ENCODE measurements at regions not wholly inside any gene's neighbourhood (a gene's known extent, or its start where the extent isn't known, plus 50 kb on each side); places are given as distances from the start of the nearest gene placed in this dataset.

DNA sequence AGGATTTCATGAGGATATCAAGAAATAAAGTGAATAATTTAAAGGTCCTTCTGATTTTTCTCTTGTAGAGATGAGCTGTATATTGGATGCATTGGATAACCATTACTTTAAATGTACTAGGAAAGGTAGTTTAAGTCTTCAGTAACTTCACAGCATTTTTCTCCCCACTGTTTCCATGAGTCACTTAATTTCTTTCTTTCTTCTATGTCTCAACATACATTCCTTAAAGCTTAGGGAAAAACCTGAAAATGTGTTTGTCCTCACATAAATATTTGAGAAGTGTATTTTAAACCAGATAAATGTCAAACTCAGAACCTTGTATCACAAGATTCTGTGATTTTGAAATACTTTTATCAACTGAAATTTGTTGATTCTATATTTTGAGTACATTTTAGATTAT is 1970.2 kb upstream of the FLRT2 start:
- Histone ChIP-seq H3K4me3 (ENCODE audit: low read depth in 1 of 5, low read length in 5 of 5) (no peak overlapping the region), H3K9me3 (ENCODE audit: control insufficient read depth in 5 of 5, low read length in 5 of 5) (peaks cover 0 to 5% (median 0%) of the 10 kb centered on the region in 5 donors), H3K27me3 (ENCODE audit: control insufficient read depth in 5 of 5, insufficient read depth in 4 of 5, low read length in 5 of 5) (no peaks in the 10 kb centered on the region), H3K4me1 (ENCODE audit: control insufficient read depth in 5 of 5, insufficient read depth in 5 of 5, low read length in 5 of 5) (no peaks in the 10 kb centered on the region), H3K27ac (ENCODE audit: low read depth, low read length) (no peak overlapping the region), H3K9ac (ENCODE audit: low read length in 5 of 5) (no peak overlapping the region), H3K36me3 (ENCODE audit: control insufficient read depth in 5 of 5, insufficient read depth in 5 of 5, low read length in 5 of 5) (no peaks in the 10 kb centered on the region)

DNA sequence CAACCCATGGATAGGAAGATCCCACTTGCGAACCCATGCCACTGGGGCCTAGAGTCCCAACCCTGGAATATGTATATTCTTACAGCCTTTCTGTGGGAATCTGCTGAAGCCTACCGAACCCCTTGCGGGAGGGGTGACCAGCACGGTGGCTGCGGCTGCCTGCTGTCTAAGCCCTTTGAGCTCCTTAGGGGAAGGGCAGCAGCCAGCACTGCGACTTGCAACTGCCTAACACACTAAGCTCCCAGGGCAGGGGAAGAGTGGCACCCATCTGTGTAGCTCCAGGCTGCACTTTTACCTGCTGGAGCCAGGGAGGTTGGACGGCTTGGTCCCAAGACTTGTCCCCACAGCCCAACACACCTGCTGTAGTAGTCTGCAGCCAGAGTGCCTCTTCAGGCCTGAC is 1968.7 kb upstream of the FLRT2 start:
- Histone ChIP-seq H3K9me3 (ENCODE audit: control insufficient read depth in 5 of 5, low read length in 5 of 5) (peaks cover 0 to 5% (median 0%) of the 10 kb centered on the region in 5 donors), H3K9ac (ENCODE audit: low read length in 5 of 5) (no peak overlapping the region), H3K36me3 (ENCODE audit: control insufficient read depth in 5 of 5, insufficient read depth in 5 of 5, low read length in 5 of 5) (no peaks in the 10 kb centered on the region), H3K27me3 (ENCODE audit: control insufficient read depth in 5 of 5, insufficient read depth in 4 of 5, low read length in 5 of 5) (no peaks in the 10 kb centered on the region), H3K4me1 (ENCODE audit: control insufficient read depth in 5 of 5, insufficient read depth in 5 of 5, low read length in 5 of 5) (no peaks in the 10 kb centered on the region), H3K4me3 (ENCODE audit: low read depth in 1 of 5, low read length in 5 of 5) (no peak overlapping the region), H3K27ac (ENCODE audit: low read depth, low read length) (no peak overlapping the region)

DNA sequence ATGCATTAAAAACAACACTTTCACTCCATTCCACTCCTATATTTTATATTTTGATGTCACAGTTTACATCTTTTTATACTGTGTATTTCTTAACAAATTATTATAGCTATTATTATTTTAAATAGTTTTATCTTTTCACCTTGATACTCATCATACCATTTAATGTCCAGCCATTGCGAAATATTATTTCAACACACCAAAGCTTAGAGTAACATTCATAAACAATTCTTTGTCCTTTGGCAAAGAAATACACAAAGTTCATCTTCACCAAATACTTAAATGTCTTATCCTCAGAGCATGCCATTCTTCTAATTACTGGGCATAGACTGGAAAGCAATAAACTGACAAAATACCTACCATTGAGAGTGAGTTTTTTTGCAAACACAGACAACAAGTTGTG is 1963.4 kb upstream of the FLRT2 start:
- no peaks in the 10 kb centered on the region for H3K4me1 ChIP-seq (ENCODE audit: control insufficient read depth in 5 of 5, insufficient read depth in 5 of 5, low read length in 5 of 5)
- no peaks in the 10 kb centered on the region for H3K27me3 ChIP-seq (ENCODE audit: control insufficient read depth in 5 of 5, insufficient read depth in 4 of 5, low read length in 5 of 5)
- H3K4me3 ChIP-seq (ENCODE audit: low read depth in 1 of 5, low read length in 5 of 5): no peak overlapping the region
- H3K9ac ChIP-seq (ENCODE audit: low read length in 5 of 5): no peak overlapping the region
- H3K27ac ChIP-seq (ENCODE audit: low read depth, low read length): no peak overlapping the region
- H3K9me3 ChIP-seq (ENCODE audit: control insufficient read depth in 5 of 5, low read length in 5 of 5): no peaks in the 10 kb centered on the region
- no peaks in the 10 kb centered on the region for H3K36me3 ChIP-seq (ENCODE audit: control insufficient read depth in 5 of 5, insufficient read depth in 5 of 5, low read length in 5 of 5)

DNA sequence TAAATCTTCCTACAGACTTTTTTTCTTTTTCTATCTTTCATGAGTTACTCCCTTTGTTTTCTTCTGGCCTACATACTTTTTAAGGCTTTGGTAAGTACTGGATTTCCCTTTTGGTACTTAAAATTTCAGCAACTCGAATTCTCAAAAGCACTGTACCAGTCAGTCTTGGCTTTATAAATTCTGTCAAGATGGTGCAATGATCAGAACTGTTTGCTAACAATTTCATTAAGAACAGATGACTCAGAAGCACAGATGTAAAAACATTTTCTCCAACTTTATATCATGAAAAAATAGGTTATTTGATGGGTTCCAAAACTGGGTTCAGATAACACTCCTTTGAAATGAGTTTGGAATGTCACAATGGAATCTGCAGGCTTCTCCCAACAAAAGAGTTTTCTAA is 1961.8 kb upstream of the FLRT2 start:
- Histone ChIP-seq H3K4me3 (ENCODE audit: low read depth in 1 of 5, low read length in 5 of 5) (no peak overlapping the region), H3K27ac (ENCODE audit: low read depth, low read length) (no peak overlapping the region), H3K9ac (ENCODE audit: low read length in 5 of 5) (no peak overlapping the region), H3K4me1 (ENCODE audit: control insufficient read depth in 5 of 5, insufficient read depth in 5 of 5, low read length in 5 of 5) (no peaks in the 10 kb centered on the region), H3K27me3 (ENCODE audit: control insufficient read depth in 5 of 5, insufficient read depth in 4 of 5, low read length in 5 of 5) (no peaks in the 10 kb centered on the region), H3K9me3 (ENCODE audit: control insufficient read depth in 5 of 5, low read length in 5 of 5) (no peaks in the 10 kb centered on the region), H3K36me3 (ENCODE audit: control insufficient read depth in 5 of 5, insufficient read depth in 5 of 5, low read length in 5 of 5) (no peaks in the 10 kb centered on the region)

DNA sequence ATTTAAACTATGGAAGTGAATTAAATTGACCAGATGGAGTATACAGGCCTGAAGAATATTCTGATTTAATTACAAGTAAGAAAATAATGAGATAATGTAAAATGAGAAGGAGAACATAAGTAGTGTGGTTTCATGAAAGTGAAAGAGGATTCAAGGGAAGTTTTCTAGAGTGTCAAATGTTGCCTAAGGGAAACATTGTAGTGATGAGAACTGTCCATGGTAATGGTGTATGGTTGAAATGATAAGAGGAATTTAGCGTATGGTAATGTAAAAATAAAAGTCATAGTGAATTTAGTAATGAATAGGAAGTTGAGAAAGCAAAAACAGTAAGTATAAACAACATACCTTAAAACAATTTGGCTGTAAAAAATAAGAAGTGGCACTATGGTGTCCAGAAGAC is 1954.6 kb upstream of the FLRT2 start:
- no peak overlapping the region for H3K27ac ChIP-seq (ENCODE audit: low read depth, low read length)
- H3K4me3 ChIP-seq (ENCODE audit: low read depth in 1 of 5, low read length in 5 of 5): no peak overlapping the region
- H3K9ac ChIP-seq (ENCODE audit: low read length in 5 of 5): no peak overlapping the region
- H3K27me3 ChIP-seq (ENCODE audit: control insufficient read depth in 5 of 5, insufficient read depth in 4 of 5, low read length in 5 of 5): no peaks in the 10 kb centered on the region
- H3K36me3 ChIP-seq (ENCODE audit: control insufficient read depth in 5 of 5, insufficient read depth in 5 of 5, low read length in 5 of 5): no peaks in the 10 kb centered on the region
- no peaks in the 10 kb centered on the region for H3K4me1 ChIP-seq (ENCODE audit: control insufficient read depth in 5 of 5, insufficient read depth in 5 of 5, low read length in 5 of 5)
- H3K9me3 ChIP-seq (ENCODE audit: control insufficient read depth in 5 of 5, low read length in 5 of 5): no peaks in the 10 kb centered on the region

DNA sequence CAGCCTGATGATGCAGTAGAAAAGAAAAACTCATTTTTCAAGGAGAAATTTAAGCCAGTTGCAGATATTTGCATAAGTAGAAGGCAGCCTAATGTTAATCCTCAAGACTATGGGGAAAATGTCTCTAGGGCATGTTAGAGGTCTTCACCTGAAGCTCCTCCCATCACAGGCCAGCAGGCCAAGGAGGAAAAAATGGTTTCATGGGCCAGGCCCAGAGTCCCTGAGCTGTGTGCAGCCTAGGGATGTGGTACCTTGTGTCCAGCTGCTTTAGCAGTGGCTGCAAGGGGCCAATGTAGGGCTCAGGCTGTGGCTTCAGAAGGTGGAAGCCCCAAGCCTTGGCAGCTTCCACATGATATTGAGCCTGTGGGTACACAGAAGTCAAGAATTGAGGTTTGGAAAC is 1946.7 kb upstream of the FLRT2 start:
- H3K27ac ChIP-seq (ENCODE audit: low read depth, low read length): no peak overlapping the region
- H3K9ac ChIP-seq (ENCODE audit: low read length in 5 of 5): no peak overlapping the region
- H3K4me1 ChIP-seq (ENCODE audit: control insufficient read depth in 5 of 5, insufficient read depth in 5 of 5, low read length in 5 of 5): no peaks in the 10 kb centered on the region
- no peaks in the 10 kb centered on the region for H3K27me3 ChIP-seq (ENCODE audit: control insufficient read depth in 5 of 5, insufficient read depth in 4 of 5, low read length in 5 of 5)
- H3K36me3 ChIP-seq (ENCODE audit: control insufficient read depth in 5 of 5, insufficient read depth in 5 of 5, low read length in 5 of 5): no peaks in the 10 kb centered on the region
- H3K4me3 ChIP-seq (ENCODE audit: low read depth in 1 of 5, low read length in 5 of 5): no peak overlapping the region
- peaks cover 0 to 7% (median 0%) of the 10 kb centered on the region in 5 donors for H3K9me3 ChIP-seq (ENCODE audit: control insufficient read depth in 5 of 5, low read length in 5 of 5)

DNA sequence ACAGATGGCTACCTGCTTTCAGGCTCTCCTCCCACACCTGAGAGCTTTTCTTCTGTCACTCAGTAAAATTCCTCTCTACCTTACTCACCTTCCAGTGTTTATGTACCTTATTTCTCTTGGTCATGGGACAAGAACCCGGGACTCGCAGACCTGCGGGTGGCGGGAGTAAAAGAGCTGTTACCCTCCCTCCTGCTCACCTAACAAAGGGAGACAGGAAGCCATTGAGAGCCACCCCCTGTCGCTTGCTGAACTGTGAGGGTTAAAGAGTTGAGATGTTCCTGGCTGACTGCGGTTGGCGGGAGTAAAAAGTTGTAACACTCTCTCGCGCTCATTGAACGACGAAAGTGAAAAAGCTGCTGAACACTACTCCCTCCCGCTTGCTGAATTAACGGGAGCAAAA is 1935.1 kb upstream of the FLRT2 start:
- H3K36me3 ChIP-seq (ENCODE audit: control insufficient read depth in 5 of 5, insufficient read depth in 5 of 5, low read length in 5 of 5): no peaks in the 10 kb centered on the region
- H3K4me1 ChIP-seq (ENCODE audit: control insufficient read depth in 5 of 5, insufficient read depth in 5 of 5, low read length in 5 of 5): no peaks in the 10 kb centered on the region
- H3K27me3 ChIP-seq (ENCODE audit: control insufficient read depth in 5 of 5, insufficient read depth in 4 of 5, low read length in 5 of 5): no peaks in the 10 kb centered on the region
- H3K9ac ChIP-seq (ENCODE audit: low read length in 5 of 5): no peak overlapping the region
- H3K27ac ChIP-seq (ENCODE audit: low read depth, low read length): no peak overlapping the region
- no peak overlapping the region for H3K4me3 ChIP-seq (ENCODE audit: low read depth in 1 of 5, low read length in 5 of 5)
- no peaks in the 10 kb centered on the region for H3K9me3 ChIP-seq (ENCODE audit: control insufficient read depth in 5 of 5, low read length in 5 of 5)

DNA sequence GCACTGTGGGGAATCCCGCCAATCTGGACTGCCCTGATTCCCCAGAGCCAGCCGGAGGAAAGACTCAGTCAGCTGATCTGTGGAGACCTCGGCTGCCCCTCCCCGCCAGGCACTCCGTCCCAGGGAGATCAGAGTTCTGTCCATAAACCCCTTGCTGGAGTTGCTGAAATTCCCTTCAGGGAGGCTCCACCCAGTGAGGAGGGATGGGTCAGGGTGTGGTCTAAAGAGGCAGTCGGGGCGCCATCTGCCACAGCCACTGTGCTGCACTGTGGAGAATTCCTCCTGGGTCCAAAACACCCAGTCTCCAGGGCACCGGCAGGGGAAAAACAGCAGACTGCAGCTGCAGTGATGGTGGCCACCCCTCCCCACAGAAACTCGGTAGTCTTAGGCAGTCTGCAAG is 1922.3 kb upstream of the FLRT2 start:
- peaks cover 0 to 3% (median 0%) of the 10 kb centered on the region in 5 donors for H3K9me3 ChIP-seq (ENCODE audit: control insufficient read depth in 5 of 5, low read length in 5 of 5)
- no peaks in the 10 kb centered on the region for H3K27me3 ChIP-seq (ENCODE audit: control insufficient read depth in 5 of 5, insufficient read depth in 4 of 5, low read length in 5 of 5)
- no peak overlapping the region for H3K27ac ChIP-seq (ENCODE audit: low read depth, low read length)
- H3K9ac ChIP-seq (ENCODE audit: low read length in 5 of 5): no peak overlapping the region
- H3K4me1 ChIP-seq (ENCODE audit: control insufficient read depth in 5 of 5, insufficient read depth in 5 of 5, low read length in 5 of 5): no peaks in the 10 kb centered on the region
- no peaks in the 10 kb centered on the region for H3K36me3 ChIP-seq (ENCODE audit: control insufficient read depth in 5 of 5, insufficient read depth in 5 of 5, low read length in 5 of 5)
- H3K4me3 ChIP-seq (ENCODE audit: low read depth in 1 of 5, low read length in 5 of 5): no peak overlapping the region

DNA sequence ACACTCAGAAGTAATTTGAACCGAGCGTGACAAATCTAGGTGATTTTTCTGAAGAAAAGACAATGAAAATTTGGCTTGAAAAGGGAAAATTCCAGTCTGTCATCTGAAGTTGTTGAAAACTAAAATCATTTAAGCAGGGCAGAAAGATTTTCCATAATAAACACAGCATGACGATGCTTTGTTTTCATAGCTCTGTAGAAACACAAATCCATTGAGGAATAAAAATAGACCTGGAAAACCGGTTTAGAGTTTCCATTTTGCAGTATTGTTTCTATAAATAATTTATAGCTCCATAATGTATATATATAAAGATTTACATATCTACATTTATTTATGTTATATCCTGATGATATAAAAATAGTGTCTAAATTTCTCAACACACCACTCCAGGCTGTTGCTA is 1918.5 kb upstream of the FLRT2 start:
- Histone ChIP-seq H3K27me3 (ENCODE audit: control insufficient read depth in 5 of 5, insufficient read depth in 4 of 5, low read length in 5 of 5) (no peaks in the 10 kb centered on the region), H3K4me3 (ENCODE audit: low read depth in 1 of 5, low read length in 5 of 5) (no peak overlapping the region), H3K9ac (ENCODE audit: low read length in 5 of 5) (no peak overlapping the region), H3K27ac (ENCODE audit: low read depth, low read length) (no peak overlapping the region), H3K9me3 (ENCODE audit: control insufficient read depth in 5 of 5, low read length in 5 of 5) (no peaks in the 10 kb centered on the region), H3K36me3 (ENCODE audit: control insufficient read depth in 5 of 5, insufficient read depth in 5 of 5, low read length in 5 of 5) (no peaks in the 10 kb centered on the region), H3K4me1 (ENCODE audit: control insufficient read depth in 5 of 5, insufficient read depth in 5 of 5, low read length in 5 of 5) (no peaks in the 10 kb centered on the region)

DNA sequence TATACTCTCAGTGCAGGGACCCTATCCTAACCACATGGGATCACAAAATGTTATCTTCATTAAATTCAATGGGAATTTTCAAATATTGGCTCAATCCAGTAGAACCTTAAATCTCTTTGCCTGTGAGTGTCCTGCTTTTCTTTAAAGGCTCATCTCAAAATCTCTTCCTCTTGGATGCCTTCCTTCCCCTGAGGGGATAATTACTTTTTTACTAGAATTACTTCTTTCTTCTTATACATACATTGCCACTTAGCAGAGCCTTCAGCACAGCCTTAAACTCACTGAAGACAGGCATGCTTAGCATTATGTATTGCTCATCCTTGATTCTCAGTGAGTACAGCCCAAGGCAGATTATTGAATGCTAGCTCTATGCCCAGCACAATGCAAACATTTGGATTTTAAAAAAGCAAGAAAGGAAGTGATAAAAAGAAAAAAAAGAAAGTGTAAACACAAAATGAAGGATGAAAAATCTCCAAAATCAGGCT is 1918.0 kb upstream of the FLRT2 start:
- no peaks in the 10 kb centered on the region for H3K36me3 ChIP-seq (ENCODE audit: control insufficient read depth in 5 of 5, insufficient read depth in 5 of 5, low read length in 5 of 5)
- H3K27ac ChIP-seq (ENCODE audit: low read depth, low read length): no peak overlapping the region
- H3K27me3 ChIP-seq (ENCODE audit: control insufficient read depth in 5 of 5, insufficient read depth in 4 of 5, low read length in 5 of 5): no peaks in the 10 kb centered on the region
- no peaks in the 10 kb centered on the region for H3K4me1 ChIP-seq (ENCODE audit: control insufficient read depth in 5 of 5, insufficient read depth in 5 of 5, low read length in 5 of 5)
- no peak overlapping the region for H3K4me3 ChIP-seq (ENCODE audit: low read depth in 1 of 5, low read length in 5 of 5)
- no peaks in the 10 kb centered on the region for H3K9me3 ChIP-seq (ENCODE audit: control insufficient read depth in 5 of 5, low read length in 5 of 5)
- no peak overlapping the region for H3K9ac ChIP-seq (ENCODE audit: low read length in 5 of 5)

DNA sequence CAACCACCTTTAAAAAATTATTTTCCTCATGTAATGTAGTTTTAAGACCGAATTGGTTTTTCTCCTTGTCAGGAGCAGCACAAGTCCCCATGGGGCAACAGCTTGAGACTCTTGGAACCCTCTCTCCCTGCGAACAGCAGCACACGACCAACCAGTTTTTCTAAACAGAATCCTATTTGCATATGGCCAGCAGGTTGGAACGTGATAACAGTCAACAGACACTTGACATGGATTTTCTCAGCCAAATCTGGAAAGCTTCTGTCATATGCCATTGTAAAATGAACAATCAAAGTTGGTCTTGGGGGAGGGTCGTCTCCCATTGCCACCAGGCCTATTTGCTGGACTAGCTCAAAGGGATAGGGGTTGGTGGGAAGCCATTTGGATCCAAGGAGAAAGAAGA is 1915.0 kb upstream of the FLRT2 start:
- Histone ChIP-seq H3K4me3 (ENCODE audit: low read depth in 1 of 5, low read length in 5 of 5) (no peak overlapping the region), H3K4me1 (ENCODE audit: control insufficient read depth in 5 of 5, insufficient read depth in 5 of 5, low read length in 5 of 5) (no peaks in the 10 kb centered on the region), H3K9me3 (ENCODE audit: control insufficient read depth in 5 of 5, low read length in 5 of 5) (no peaks in the 10 kb centered on the region), H3K36me3 (ENCODE audit: control insufficient read depth in 5 of 5, insufficient read depth in 5 of 5, low read length in 5 of 5) (no peaks in the 10 kb centered on the region), H3K27ac (ENCODE audit: low read depth, low read length) (no peak overlapping the region), H3K27me3 (ENCODE audit: control insufficient read depth in 5 of 5, insufficient read depth in 4 of 5, low read length in 5 of 5) (no peaks in the 10 kb centered on the region), H3K9ac (ENCODE audit: low read length in 5 of 5) (no peak overlapping the region)
